Heart left ventricle (tissue), 16 donors: ENCODE measurements at regions not wholly inside any gene's neighbourhood (a gene's known extent, or its start where the extent isn't known, plus 50 kb on each side); places are given as distances from the start of the nearest gene placed in this dataset.

ENCODE experiments used
- ATAC-seq, 4 donors: fragments of 200-7000 bp; cut with Tn5 transposase; one replicate each; pipeline ENCODE4 v1.9.1; 2020 to 2022; ENCODE audit warnings: moderate library complexity in 4 of 4, mild to moderate bottlenecking in 3 of 4, moderate number of reproducible peaks in 1 of 4
- DNase-seq, 5 donors: peaks; one replicate each; pipeline ENCODE4 v3.0.0-alpha.2; 2020
- H3K27ac ChIP-seq, 12 donors: fragments of 200-600 bp; sonication (generic) in 4 of 12; one replicate each; pipeline versions ENCODE4 v1.5.0 to v1.8.0; 2016 to 2022; ENCODE audit warnings: mild to moderate bottlenecking in 2 of 12
- H3K27me3 ChIP-seq, 9 donors: fragments of 200-600 bp; sonication (generic) in 2 of 9; one replicate each; pipeline versions ENCODE4 v1.5.1 to v1.8.0; 2016 to 2022; ENCODE audit warnings: mild to moderate bottlenecking in 3 of 9
- H3K36me3 ChIP-seq, 9 donors: fragments of 200-600 bp; sonication (generic) in 2 of 9; one replicate each; pipeline versions ENCODE4 v1.5.0 to v1.8.0; 2018 to 2022; ENCODE audit warnings: mild to moderate bottlenecking in 2 of 9
- H3K4me1 ChIP-seq, 12 donors: fragments of 200-600 bp; sonication (generic) in 4 of 12; one replicate each; pipeline versions ENCODE4 v1.5.0 to v1.8.0; 2016 to 2022; ENCODE audit warnings: mild to moderate bottlenecking in 3 of 12
- H3K4me3 ChIP-seq, 12 donors: fragments of 200-600 bp; sonication (generic) in 4 of 12; one replicate each; pipeline versions ENCODE4 v1.5.0 to v1.8.0; 2017 to 2022; ENCODE audit warnings: mild to moderate bottlenecking in 9 of 12, moderate library complexity in 4 of 12
- H3K9me3 ChIP-seq, 12 donors: fragments of 200-600 bp; sonication (generic) in 4 of 12; one replicate each; pipeline versions ENCODE4 v1.5.0 to v1.8.0; 2016 to 2022; ENCODE audit warnings: mild to moderate bottlenecking in 1 of 12
- POLR2A ChIP-seq, 2 donors: fragments of 450-650 bp; IDR thresholded peaks; one replicate each; pipeline ENCODE4 v1.6.1; 2017; ENCODE audit warnings: antibody characterized with exemption in 2 of 2, mild to moderate bottlenecking in 2 of 2, moderate library complexity in 2 of 2
- WGBS, 4 donors: extraction: QIAGEN DNeasy Blood & Tissue Kit in 2 of 4; methylation state at CpG; one replicate each; pipeline versions ENCODE4 v1.1.5 to v1.1.7; 2013 to 2018; 5-methylcytosine and 5-hydroxymethylcytosine counted together
- intact Hi-C, 10 donors: fragments of 100-400 bp; cut with DNase I; formaldehyde crosslinking; loops; one replicate each; pipeline versions ENCODE4 v1.11.1 to v1.14.2; 2022
- TF ChIP-seq, protein P1 (sequence below), 12 donors: fragments of 200-600 bp; sonication (generic) in 4 of 12; IDR thresholded peaks; one replicate each; pipeline versions ENCODE4 v1.5.0 to v1.8.0; 2018 to 2022; ENCODE audit warnings: antibody characterized with exemption in 12 of 12, mild to moderate bottlenecking in 5 of 12
- donor health status: ischemic (EF 13 %, LVEDD 7.1; RV severe dilation, severe dysfunction).
- donor health status: healthy with polysubstance abuse.
- donor health status: DM: no; HTN: yes; CAD: no.
- donor health status: DM: no; HTN: no; CAD: no.
- donor health status: ischemic (EF 25% LVEDD 6.9; RV normal size, moderate dysfunction).
- donor health status: ischemic (EF 25% LVEDD 5.7; RV mildly dilated, moderate dysfunction).
- donor health status: healthy.
- donor health status: DM: yes; HTN: yes; CAD: no.
- donor health status: ischemic (EF 35%, LVEDD 5.7; RV mildly dilated, moderate dysfunction).
- donor health status: nonischemic (EF 11% LVEDD 7.7; RV severe dilation, severe dysfunction).
- donor health status: DM: yes; HTN: yes; CAD: no.
- donor health status: PGD.
- donor health status: ischemic (EF 29% LVEDD 5.4; RV normal size, mild dysfunction).
- donor health status: nonischemic (EF 23%, LVEDD 6.1; RV moderate dilation, normal function).

DNA sequence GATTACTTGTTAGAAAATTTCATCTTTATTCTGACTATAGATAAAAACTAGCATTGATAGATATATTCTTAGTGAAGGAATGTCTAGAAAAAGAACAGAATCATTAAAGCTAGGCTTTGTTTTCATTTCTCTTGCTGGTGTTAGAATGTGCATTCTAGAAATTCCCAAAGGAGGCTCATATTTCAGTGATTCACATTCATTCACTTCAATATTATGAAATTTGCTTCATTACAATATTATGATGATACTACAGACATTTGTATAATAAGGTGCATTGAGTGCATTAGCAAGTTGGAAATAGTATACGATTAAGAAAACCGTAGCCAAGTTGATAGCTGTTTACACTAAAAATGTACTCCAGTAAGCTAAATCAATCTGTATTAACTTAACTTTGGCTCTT, 70.7 kb upstream of the MYCBP2 start:
- intact Hi-C loops: no loop called here
- no peak for ATAC-seq
- no peak overlapping the region for H3K27ac ChIP-seq

DNA sequence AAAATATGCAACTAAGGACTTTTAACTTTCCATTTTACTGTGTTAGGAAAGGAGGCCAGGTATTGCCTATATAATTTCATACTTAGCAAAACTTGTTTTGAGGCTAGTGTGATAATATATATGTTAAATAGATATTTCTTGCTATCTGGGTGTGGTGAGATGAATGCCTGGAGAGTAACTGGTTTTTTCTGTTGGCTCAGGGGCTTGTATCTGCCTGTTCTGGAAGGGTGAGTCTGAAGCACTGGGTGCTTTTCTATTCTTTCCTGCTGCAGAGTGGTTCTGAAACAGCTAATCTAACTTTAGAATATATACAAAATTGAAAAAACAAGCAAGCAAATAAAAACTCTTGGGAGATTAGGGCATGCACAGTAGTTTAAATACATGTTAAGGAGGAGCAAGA, 64.6 kb upstream of the MYCBP2 start:
- H3K9me3 ChIP-seq: peaks cover 0 to under 1% (median 0%) of the 10 kb centered on the region in 12 donors
- no peak for TF ChIP-seq POLR2A (IDR thresholded peaks at IDR 0.05)
- TF ChIP-seq, protein P1, sequence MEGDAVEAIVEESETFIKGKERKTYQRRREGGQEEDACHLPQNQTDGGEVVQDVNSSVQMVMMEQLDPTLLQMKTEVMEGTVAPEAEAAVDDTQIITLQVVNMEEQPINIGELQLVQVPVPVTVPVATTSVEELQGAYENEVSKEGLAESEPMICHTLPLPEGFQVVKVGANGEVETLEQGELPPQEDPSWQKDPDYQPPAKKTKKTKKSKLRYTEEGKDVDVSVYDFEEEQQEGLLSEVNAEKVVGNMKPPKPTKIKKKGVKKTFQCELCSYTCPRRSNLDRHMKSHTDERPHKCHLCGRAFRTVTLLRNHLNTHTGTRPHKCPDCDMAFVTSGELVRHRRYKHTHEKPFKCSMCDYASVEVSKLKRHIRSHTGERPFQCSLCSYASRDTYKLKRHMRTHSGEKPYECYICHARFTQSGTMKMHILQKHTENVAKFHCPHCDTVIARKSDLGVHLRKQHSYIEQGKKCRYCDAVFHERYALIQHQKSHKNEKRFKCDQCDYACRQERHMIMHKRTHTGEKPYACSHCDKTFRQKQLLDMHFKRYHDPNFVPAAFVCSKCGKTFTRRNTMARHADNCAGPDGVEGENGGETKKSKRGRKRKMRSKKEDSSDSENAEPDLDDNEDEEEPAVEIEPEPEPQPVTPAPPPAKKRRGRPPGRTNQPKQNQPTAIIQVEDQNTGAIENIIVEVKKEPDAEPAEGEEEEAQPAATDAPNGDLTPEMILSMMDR (IDR thresholded peaks at IDR 0.05): no peak
- no peaks in the 10 kb centered on the region for H3K36me3 ChIP-seq
- H3K27ac ChIP-seq: no peak overlapping the region
- DNase-seq: no peak
- no peak overlapping the region for H3K4me3 ChIP-seq
- peaks cover 0 to 18% (median 0%) of the 10 kb centered on the region in 12 donors for H3K4me1 ChIP-seq
- intact Hi-C loops: no loop called here
- ATAC-seq: no peak
- no peaks in the 10 kb centered on the region for H3K27me3 ChIP-seq

More for the DNA sequence above, 70.7 kb upstream of the MYCBP2 start:
- peaks cover 0 to 7% (median 0%) of the 10 kb centered on the region in 12 donors for H3K9me3 ChIP-seq
- no peaks in the 10 kb centered on the region for H3K36me3 ChIP-seq
- TF ChIP-seq, protein P1 (IDR thresholded peaks at IDR 0.05): no peak
- no peak for TF ChIP-seq POLR2A (IDR thresholded peaks at IDR 0.05)
- H3K4me1 ChIP-seq: no peaks in the 10 kb centered on the region
- H3K27me3 ChIP-seq: peaks cover 0 to 6% (median 0%) of the 10 kb centered on the region in 9 donors
- WGBS, 4 donors: 88 to 94% (median 92%) methylated on average over 2 of the region's 2 CpGs
- DNase-seq: no peak
- H3K4me3 ChIP-seq: no peak overlapping the region

DNA sequence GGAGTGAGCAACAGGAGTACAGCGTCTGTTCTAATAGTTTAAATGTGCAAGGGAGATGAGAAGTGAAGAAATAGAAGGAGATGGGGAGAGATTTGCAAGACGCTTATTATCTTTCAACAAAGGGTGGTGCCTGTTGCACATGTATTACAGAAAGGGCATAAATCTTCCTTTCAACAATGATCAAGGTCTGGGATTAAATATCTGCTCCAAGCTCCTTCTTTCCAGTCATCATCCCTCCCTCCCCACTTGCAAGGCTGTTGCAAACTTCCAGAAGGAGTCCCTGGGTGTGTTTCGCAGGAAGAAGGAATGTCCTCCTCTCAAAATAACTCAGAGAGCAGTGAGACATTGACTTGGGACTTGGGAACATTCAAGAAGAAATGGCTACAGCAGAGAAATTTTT, 63.5 kb upstream of the MYCBP2 start:
- Histone ChIP-seq H3K4me1 (peaks cover 0 to 18% (median 0%) of the 10 kb centered on the region in 12 donors), H3K36me3 (no peaks in the 10 kb centered on the region), H3K27ac (no peak overlapping the region), H3K9me3 (peaks cover 0 to 7% (median 0%) of the 10 kb centered on the region in 12 donors), H3K27me3 (no peaks in the 10 kb centered on the region), H3K4me3 (no peak overlapping the region)
- ATAC-seq (no peak), DNase-seq (no peak)
- WGBS, 4 donors: 53 to 59% (median 58%) methylated on average over 3 of the region's 3 CpGs
- intact Hi-C loops: no loop called here
- TF ChIP-seq, protein P1 (IDR thresholded peaks at IDR 0.05): no peak
- no peak for TF ChIP-seq POLR2A (IDR thresholded peaks at IDR 0.05)

DNA sequence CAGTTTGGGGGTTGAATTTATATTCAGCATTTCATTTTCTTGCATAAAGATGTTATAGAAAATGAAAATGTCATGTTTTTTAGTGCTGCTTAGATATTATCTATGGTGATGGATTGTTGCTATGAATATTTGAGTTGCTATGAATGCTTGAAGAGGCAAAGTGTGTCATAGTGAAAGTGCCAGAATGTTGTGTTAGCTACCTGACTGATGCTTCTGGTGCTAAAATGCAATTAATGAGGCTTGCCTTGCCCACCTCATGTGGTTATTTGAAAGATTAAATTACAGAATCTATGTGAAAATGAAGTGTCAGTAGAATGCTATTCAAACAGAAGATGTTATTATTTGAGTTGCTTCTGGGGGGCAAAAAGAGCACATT, 62.7 kb upstream of the MYCBP2 start:
- DNase-seq (no peak), ATAC-seq (no peak)
- Histone ChIP-seq H3K36me3 (no peaks in the 10 kb centered on the region), H3K27ac (no peak overlapping the region), H3K9me3 (peaks cover 0 to 7% (median 0%) of the 10 kb centered on the region in 12 donors), H3K27me3 (no peaks in the 10 kb centered on the region), H3K4me3 (no peak overlapping the region), H3K4me1 (peaks cover 0 to 18% (median 0%) of the 10 kb centered on the region in 12 donors)
- intact Hi-C loops: no loop called here
- no peak for TF ChIP-seq POLR2A (IDR thresholded peaks at IDR 0.05)
- TF ChIP-seq, protein P1 (IDR thresholded peaks at IDR 0.05): no peak
